ENCODE measurements at regions not wholly inside any gene's neighbourhood (a gene's known extent, or its start where the extent isn't known, plus 50 kb on each side); places are given as distances from the start of the nearest gene placed in this dataset.

- no peak overlapping the region for H3K27ac ChIP-seq
- TF ChIP-seq, protein P1, sequence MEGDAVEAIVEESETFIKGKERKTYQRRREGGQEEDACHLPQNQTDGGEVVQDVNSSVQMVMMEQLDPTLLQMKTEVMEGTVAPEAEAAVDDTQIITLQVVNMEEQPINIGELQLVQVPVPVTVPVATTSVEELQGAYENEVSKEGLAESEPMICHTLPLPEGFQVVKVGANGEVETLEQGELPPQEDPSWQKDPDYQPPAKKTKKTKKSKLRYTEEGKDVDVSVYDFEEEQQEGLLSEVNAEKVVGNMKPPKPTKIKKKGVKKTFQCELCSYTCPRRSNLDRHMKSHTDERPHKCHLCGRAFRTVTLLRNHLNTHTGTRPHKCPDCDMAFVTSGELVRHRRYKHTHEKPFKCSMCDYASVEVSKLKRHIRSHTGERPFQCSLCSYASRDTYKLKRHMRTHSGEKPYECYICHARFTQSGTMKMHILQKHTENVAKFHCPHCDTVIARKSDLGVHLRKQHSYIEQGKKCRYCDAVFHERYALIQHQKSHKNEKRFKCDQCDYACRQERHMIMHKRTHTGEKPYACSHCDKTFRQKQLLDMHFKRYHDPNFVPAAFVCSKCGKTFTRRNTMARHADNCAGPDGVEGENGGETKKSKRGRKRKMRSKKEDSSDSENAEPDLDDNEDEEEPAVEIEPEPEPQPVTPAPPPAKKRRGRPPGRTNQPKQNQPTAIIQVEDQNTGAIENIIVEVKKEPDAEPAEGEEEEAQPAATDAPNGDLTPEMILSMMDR (IDR thresholded peaks at IDR 0.05; ENCODE audit: low read depth, low read length, missing control alignments), result no peak
- no peak overlapping the region for H3K4me3 ChIP-seq (ENCODE audit: low read depth, low read length)
- no peak for DNase-seq
- no peaks in the 10 kb centered on the region for H3K36me3 ChIP-seq (replicated peaks)
- in situ Hi-C loops (cut with HindIII; ENCODE audit: low pct_ligation_motif_present, low sequenced_read_pairs), result no loop called here
- H3K27me3 ChIP-seq (replicated peaks), result no peaks in the 10 kb centered on the region
Measured at GRCh38 chr16:52874042-52874441, 178.7 kb downstream of the CHD9NB start.

GRCh38 chr16:52872731-52873130 is 180.0 kb downstream of the CHD9NB start:
- no peak overlapping the region for H3K27ac ChIP-seq
- TF ChIP-seq, protein P1 (IDR thresholded peaks at IDR 0.05; ENCODE audit: low read depth, low read length, missing control alignments), result no peak
- H3K4me3 ChIP-seq (ENCODE audit: low read depth, low read length), result no peak overlapping the region
- H3K27me3 ChIP-seq (replicated peaks), result no peaks in the 10 kb centered on the region
- in situ Hi-C loops (cut with HindIII; ENCODE audit: low pct_ligation_motif_present, low sequenced_read_pairs), result no loop called here
- DNase-seq, result no peak
- no peaks in the 10 kb centered on the region for H3K36me3 ChIP-seq (replicated peaks)

DNA sequence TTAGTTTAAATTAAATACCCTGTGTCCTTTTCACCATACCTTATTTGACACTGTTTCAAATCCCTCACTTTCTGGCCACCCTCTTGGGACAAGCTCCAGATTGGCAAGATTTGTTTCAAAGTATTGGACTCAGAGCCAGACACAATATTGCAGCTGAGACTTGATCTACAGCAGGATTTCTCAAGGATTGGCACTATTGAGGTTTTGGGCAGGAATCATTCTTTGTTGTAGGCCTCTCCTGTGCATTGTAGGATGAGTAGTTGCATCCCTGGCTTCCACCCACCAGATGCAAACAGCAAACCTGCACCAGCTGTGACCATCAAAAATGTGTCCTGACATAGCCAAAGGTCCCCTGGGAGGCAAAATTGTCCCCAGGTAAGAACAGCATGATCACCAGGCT is 181.2 kb downstream of the CHD9NB start:
- no peaks in the 10 kb centered on the region for H3K36me3 ChIP-seq (replicated peaks)
- in situ Hi-C loops (cut with HindIII; ENCODE audit: low pct_ligation_motif_present, low sequenced_read_pairs), result no loop called here
- no peak for DNase-seq
- TF ChIP-seq, protein P1 (IDR thresholded peaks at IDR 0.05; ENCODE audit: low read depth, low read length, missing control alignments), result no peak
- H3K27me3 ChIP-seq (replicated peaks), result no peaks in the 10 kb centered on the region
- no peak overlapping the region for H3K4me3 ChIP-seq (ENCODE audit: low read depth, low read length)
- no peak overlapping the region for H3K27ac ChIP-seq

DNA sequence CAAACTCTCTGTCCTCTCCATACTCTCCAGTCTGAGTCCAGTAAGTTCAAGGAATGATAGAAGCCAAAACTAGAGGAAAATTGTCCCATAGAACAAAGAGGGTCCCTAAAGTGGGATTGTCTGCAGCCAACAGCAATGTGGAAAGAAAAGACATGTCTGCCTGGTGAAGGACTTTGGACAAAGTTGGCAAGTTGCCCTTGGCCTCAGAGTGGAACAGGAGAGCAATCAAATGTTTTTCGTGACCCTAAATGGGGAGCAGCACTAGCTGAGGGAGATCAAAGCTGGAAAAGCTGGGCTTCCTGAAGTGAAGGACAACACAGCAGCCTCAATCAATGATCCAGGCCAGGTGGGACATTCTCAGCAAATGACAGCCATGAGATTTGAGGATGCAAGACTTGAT is 183.5 kb downstream of the CHD9NB start:
- no peak for DNase-seq

GRCh38 chr16:52863000-52863399 is 189.7 kb downstream of the CHD9NB start:
- in situ Hi-C loops (cut with HindIII; ENCODE audit: low pct_ligation_motif_present, low sequenced_read_pairs), result no loop called here
- H3K27me3 ChIP-seq (replicated peaks), result no peaks in the 10 kb centered on the region
- H3K4me3 ChIP-seq (ENCODE audit: low read depth, low read length), result no peak overlapping the region
- TF ChIP-seq, protein P1 (IDR thresholded peaks at IDR 0.05; ENCODE audit: low read depth, low read length, missing control alignments), result no peak
- H3K36me3 ChIP-seq (replicated peaks), result no peaks in the 10 kb centered on the region
- no peak overlapping the region for H3K27ac ChIP-seq
- no peak for DNase-seq

More for the DNA sequence above, 183.5 kb downstream of the CHD9NB start:
- in situ Hi-C loops (cut with HindIII; ENCODE audit: low pct_ligation_motif_present, low sequenced_read_pairs), result no loop called here
- no peak overlapping the region for H3K4me3 ChIP-seq (ENCODE audit: low read depth, low read length)
- no peaks in the 10 kb centered on the region for H3K27me3 ChIP-seq (replicated peaks)
- no peaks in the 10 kb centered on the region for H3K36me3 ChIP-seq (replicated peaks)
- TF ChIP-seq, protein P1 (IDR thresholded peaks at IDR 0.05; ENCODE audit: low read depth, low read length, missing control alignments), result no peak
- H3K27ac ChIP-seq, result no peak overlapping the region

GRCh38 chr16:52861614-52862022 is 191.1 kb downstream of the CHD9NB start:
- peak; percentile 6 for DNase-seq
- Histone ChIP-seq H3K36me3 (replicated peaks) (no peaks in the 10 kb centered on the region), H3K27ac (no peak overlapping the region), H3K27me3 (replicated peaks) (no peaks in the 10 kb centered on the region), H3K4me3 (ENCODE audit: low read depth, low read length) (no peak overlapping the region)
- TF ChIP-seq, protein P1 (IDR thresholded peaks at IDR 0.05; ENCODE audit: low read depth, low read length, missing control alignments), result peak; percentile 33
- in situ Hi-C loops (cut with HindIII; ENCODE audit: low pct_ligation_motif_present, low sequenced_read_pairs), result no loop called here

Measured in brain microvascular endothelial cell (primary cell).